ENCODE measurements at regions not wholly inside any gene's neighbourhood (a gene's known extent, or its start where the extent isn't known, plus 50 kb on each side); places are given as distances from the start of the nearest gene placed in this dataset.

DNA sequence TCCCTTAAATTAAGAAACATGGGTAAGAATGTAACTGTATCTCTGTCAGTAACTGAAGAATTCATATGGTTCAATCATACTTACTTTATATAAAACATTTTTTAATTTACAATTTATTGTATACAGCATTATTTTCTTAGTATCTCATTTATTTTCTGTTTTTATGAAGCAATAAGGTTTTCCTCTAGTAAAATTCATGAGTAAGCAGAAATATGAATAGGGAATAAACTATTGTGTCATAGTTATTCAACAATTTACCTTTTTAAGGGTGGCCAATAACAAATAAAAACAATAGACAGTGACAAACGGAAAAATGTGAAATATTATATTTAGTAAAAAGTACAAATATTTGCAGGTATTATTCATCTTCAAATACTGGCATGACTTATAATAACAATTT is 624.4 kb downstream of the TECRL start:
- no peak for TF ChIP-seq POLR2AphosphoS5 (IDR thresholded peaks at IDR 0.05; ENCODE audit: borderline replicate concordance, low read depth, low read length)
- no peak for TF ChIP-seq EZH2 (IDR thresholded peaks at IDR 0.05)
- TF ChIP-seq FOXP2 (optimal IDR thresholded peaks at IDR 0.05; ENCODE audit: control extremely low read depth, extremely low read length, insufficient read depth): no peak

Measured in SK-N-MC (cell line).